ENCODE measurements at regions not wholly inside any gene's neighbourhood (a gene's known extent, or its start where the extent isn't known, plus 50 kb on each side); places are given as distances from the start of the nearest gene placed in this dataset.

DNA sequence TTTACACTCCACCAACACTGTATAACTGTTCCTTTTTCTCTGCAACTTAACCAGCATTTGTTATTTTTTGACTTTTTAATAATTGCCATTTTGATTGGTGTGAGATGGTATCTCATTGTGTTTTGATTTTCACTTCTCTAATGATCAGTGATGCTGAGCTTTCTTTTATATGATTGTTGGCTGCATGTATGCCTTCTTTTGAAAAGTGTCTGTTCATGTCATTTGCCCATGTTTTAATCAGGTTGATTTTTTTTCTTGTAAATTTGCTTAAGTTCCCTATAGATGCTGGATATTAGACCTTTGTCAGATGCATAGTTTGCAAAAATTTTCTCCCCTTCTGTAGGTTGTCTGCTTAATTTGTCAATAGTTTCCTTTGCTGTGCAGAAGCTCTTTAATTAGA lies 263.0 kb downstream of the MBNL1 start:
- Histone ChIP-seq H3K4me3 (ENCODE audit: low read depth, low read length) (no peak overlapping the region), H3K9me3 (no peaks in the 10 kb centered on the region), H3K27me3 (no peaks in the 10 kb centered on the region), H3K36me3 (no peaks in the 10 kb centered on the region), H3K4me1 (no peaks in the 10 kb centered on the region)
- DNase-seq, result no peak
- TF ChIP-seq, protein P1, sequence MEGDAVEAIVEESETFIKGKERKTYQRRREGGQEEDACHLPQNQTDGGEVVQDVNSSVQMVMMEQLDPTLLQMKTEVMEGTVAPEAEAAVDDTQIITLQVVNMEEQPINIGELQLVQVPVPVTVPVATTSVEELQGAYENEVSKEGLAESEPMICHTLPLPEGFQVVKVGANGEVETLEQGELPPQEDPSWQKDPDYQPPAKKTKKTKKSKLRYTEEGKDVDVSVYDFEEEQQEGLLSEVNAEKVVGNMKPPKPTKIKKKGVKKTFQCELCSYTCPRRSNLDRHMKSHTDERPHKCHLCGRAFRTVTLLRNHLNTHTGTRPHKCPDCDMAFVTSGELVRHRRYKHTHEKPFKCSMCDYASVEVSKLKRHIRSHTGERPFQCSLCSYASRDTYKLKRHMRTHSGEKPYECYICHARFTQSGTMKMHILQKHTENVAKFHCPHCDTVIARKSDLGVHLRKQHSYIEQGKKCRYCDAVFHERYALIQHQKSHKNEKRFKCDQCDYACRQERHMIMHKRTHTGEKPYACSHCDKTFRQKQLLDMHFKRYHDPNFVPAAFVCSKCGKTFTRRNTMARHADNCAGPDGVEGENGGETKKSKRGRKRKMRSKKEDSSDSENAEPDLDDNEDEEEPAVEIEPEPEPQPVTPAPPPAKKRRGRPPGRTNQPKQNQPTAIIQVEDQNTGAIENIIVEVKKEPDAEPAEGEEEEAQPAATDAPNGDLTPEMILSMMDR (IDR thresholded peaks at IDR 0.05; ENCODE audit: low read depth, low read length), result no peak

DNA sequence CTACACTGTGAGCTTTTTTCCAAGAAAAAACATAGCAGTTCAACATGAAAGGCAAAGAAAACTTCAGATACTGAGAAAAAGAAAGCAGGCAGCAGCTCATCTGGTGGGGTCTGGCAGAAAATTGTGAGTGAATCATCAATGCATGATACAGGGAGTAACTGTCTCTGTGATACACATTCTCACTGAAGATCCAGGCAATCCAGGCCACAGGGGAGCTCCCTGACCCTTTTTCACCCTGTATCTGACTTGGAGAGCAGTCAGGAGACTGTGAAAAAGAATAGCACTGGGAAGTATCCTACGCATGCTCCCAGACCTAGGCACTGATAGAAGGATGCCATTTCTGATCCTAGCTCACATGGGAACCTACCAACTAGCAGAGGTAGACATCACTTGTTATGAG lies 269.8 kb downstream of the MBNL1 start:
- TF ChIP-seq, protein P1 (IDR thresholded peaks at IDR 0.05; ENCODE audit: low read depth, low read length), result no peak
- Histone ChIP-seq H3K4me1 (no peaks in the 10 kb centered on the region), H3K4me3 (ENCODE audit: low read depth, low read length) (no peak overlapping the region), H3K9me3 (no peaks in the 10 kb centered on the region), H3K36me3 (no peaks in the 10 kb centered on the region), H3K27me3 (no peaks in the 10 kb centered on the region)
- no peak for DNase-seq

DNA sequence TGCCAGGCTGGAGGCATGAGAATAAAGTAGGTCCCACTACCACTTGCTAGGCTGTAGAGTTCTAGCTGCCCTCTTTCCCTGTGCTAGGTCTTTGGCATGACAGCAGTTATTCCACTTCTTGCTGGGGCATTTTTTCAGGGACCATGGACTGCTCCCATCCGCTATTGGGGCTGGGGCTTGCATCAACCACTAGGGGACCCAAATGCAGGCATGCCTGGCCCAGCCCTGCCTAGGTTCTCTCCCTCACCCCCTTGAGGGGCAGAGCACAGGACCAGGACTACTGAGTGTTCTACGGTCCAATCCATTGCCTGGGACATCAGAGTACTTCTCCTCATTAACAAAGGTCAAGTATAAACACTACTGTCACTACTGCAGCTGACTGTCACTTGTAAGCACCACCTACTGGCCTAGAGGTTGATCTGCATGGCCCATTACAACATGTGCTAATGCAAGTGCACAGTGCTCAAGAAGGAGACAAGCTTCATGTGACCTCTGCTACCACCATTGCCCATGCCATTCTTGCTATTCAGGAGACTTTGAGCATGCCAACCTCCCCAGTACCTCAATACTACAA lies 270.5 kb downstream of the MBNL1 start:
- no peaks in the 10 kb centered on the region for H3K27me3 ChIP-seq
- TF ChIP-seq, protein P1 (IDR thresholded peaks at IDR 0.05; ENCODE audit: low read depth, low read length), result peak; percentile 49
- H3K9me3 ChIP-seq, result no peaks in the 10 kb centered on the region
- H3K36me3 ChIP-seq, result no peaks in the 10 kb centered on the region
- no peak for DNase-seq
- no peaks in the 10 kb centered on the region for H3K4me1 ChIP-seq
- no peak overlapping the region for H3K4me3 ChIP-seq (ENCODE audit: low read depth, low read length)

DNA sequence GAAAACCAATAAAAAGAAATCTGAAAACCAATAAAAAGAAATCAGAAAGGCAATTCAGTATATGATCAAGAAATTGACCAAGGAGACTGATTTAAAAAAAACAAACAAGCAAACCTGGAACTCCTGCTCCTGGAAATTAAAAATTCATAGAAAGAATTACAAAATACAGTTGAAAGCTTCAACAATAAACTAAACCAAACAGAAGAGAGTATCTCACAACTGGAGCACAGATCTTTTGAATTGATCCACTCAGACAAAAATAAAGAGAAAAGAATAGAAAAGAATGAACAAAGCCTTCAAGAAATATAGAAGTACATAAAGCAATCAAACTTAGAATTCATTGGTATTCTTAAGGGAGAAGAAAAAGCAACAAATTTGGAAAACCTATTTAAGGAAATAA lies 271.4 kb downstream of the MBNL1 start:
- TF ChIP-seq, protein P1 (IDR thresholded peaks at IDR 0.05; ENCODE audit: low read depth, low read length), result no peak
- no peak for DNase-seq
- Histone ChIP-seq H3K4me3 (ENCODE audit: low read depth, low read length) (no peak overlapping the region), H3K9me3 (no peaks in the 10 kb centered on the region), H3K36me3 (no peaks in the 10 kb centered on the region), H3K27me3 (no peaks in the 10 kb centered on the region), H3K4me1 (no peaks in the 10 kb centered on the region)

DNA sequence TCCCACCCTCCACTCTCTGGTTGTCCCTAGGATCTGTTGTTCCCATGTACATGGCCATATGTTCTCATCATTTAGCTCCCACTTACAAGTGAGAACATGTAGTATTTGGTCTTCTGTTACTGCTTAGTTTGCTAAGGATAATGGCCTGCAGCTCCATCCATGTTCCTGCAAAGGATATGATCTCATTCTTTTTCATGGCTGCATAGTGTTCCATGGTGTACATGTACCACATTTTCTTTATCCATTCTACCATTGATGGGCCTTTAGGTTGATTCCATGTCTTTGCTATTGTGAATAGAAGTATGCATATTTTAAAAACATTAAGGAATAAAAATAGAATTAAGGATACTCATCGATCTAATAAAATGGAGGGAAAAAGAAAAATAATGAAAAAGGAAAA lies 278.4 kb downstream of the MBNL1 start:
- no peak for DNase-seq
- Histone ChIP-seq H3K9me3 (no peaks in the 10 kb centered on the region; the same call in 1 of the 2 replicates), H3K4me3 (ENCODE audit: low read depth, low read length) (no peak overlapping the region), H3K27me3 (no peaks in the 10 kb centered on the region; the same call in 1 of the 2 replicates), H3K4me1 (no peaks in the 10 kb centered on the region; the same call in 1 of the 2 replicates), H3K36me3 (no peaks in the 10 kb centered on the region)
- TF ChIP-seq, protein P1 (IDR thresholded peaks at IDR 0.05; ENCODE audit: low read depth, low read length), result no peak

DNA sequence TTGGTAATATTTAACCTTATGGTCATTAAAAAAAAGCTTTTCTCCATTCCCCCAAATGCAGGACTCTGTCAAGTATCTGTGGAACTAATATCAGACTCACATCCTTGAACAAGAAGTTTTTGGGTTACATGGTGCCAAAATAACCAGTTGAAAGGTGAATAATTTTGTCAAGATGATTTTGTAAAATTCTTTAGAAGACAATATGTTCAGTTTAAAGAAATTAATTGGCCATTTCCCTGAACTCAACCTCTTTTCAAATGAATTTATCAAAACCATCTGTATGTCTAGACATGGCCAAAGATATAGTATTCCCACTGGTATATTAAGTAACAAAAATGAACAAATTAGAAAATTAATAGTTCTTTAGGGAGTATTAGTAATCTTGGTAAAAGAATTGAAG lies 280.5 kb downstream of the MBNL1 start:
- no peak for DNase-seq

More for the DNA sequence above, 280.5 kb downstream of the MBNL1 start:
- TF ChIP-seq, protein P1 (IDR thresholded peaks at IDR 0.05; ENCODE audit: low read depth, low read length), result no peak
- H3K9me3 ChIP-seq, result no peaks in the 10 kb centered on the region; the same call in 1 of the 2 replicates
- H3K4me1 ChIP-seq, result no peaks in the 10 kb centered on the region; the same call in 1 of the 2 replicates
- no peaks in the 10 kb centered on the region; the same call in 1 of the 2 replicates for H3K27me3 ChIP-seq
- H3K4me3 ChIP-seq (ENCODE audit: low read depth, low read length), result no peak overlapping the region
- no peaks in the 10 kb centered on the region for H3K36me3 ChIP-seq
